Brain microvascular endothelial cell (primary cell): ENCODE measurements at regions not wholly inside any gene's neighbourhood (a gene's known extent, or its start where the extent isn't known, plus 50 kb on each side); places are given as distances from the start of the nearest gene placed in this dataset.

Experiments
- DNase-seq: peaks from one replicate; pipeline ENCODE4 v3.0.0-alpha.2; 2020
- H3K27ac ChIP-seq: fragments of 250-450 bp; sonication (Bioruptor Pico); 2 replicates; pipeline ENCODE4 v1.5.1; 2020; ENCODE audit warnings: mild to moderate bottlenecking, moderate library complexity
- H3K27me3 ChIP-seq: fragments of 250-450 bp; sonication (Bioruptor Pico); replicated peaks from 2 replicates; pipeline ENCODE4 v1.5.1; 2020; ENCODE audit warnings: mild to moderate bottlenecking
- H3K36me3 ChIP-seq: fragments of 250-450 bp; sonication (Bioruptor Pico); replicated peaks from 2 replicates; pipeline ENCODE4 v1.5.1; 2020; ENCODE audit warnings: mild to moderate bottlenecking
- H3K4me3 ChIP-seq: 2 replicates; pipeline ENCODE4 v1.5.1; 2011; ENCODE audit warnings: low read depth, mild to moderate bottlenecking, control low read depth, low read length, moderate library complexity
- CTCF ChIP-seq: IDR thresholded peaks from 2 replicates; pipeline ENCODE4 v1.5.1; 2011; ENCODE audit warnings: low read depth, mild to moderate bottlenecking, moderate library complexity, low read length, control low read depth, inconsistent platforms; ENCODE audit errors: missing control alignments
- in situ Hi-C: cut with HindIII; loops from 2 replicates; pipeline ENCODE4 v1.10.0; 2017; ENCODE audit warnings: low sequenced_read_pairs, low pct_ligation_motif_present

- TF ChIP-seq CTCF = no peak
- in situ Hi-C loops = no loop called here
- no peaks in the 10 kb centered on the region for H3K27me3 ChIP-seq
- H3K27ac ChIP-seq = no peak overlapping the region
- H3K4me3 ChIP-seq = no peak overlapping the region
- no peaks in the 10 kb centered on the region for H3K36me3 ChIP-seq
- DNase-seq = no peak
Observed at GRCh38 chr7:145009876-145010275, 174.0 kb upstream of the TPK1 start.

- Histone ChIP-seq H3K27me3 (no peaks in the 10 kb centered on the region), H3K27ac (no peak overlapping the region), H3K4me3 (no peak overlapping the region), H3K36me3 (no peaks in the 10 kb centered on the region)
- no peak for TF ChIP-seq CTCF
- no peak for DNase-seq
- in situ Hi-C loops = no loop called here
Observed at GRCh38 chr7:145005601-145006000, 169.7 kb upstream of the TPK1 start.

GRCh38 chr7:144997512-144997911 lies 161.7 kb upstream of the TPK1 start:
- Histone ChIP-seq H3K27ac (no peak overlapping the region), H3K27me3 (no peaks in the 10 kb centered on the region), H3K36me3 (no peaks in the 10 kb centered on the region), H3K4me3 (no peak overlapping the region)
- no peak for TF ChIP-seq CTCF
- DNase-seq = no peak
- in situ Hi-C loops = no loop called here

GRCh38 chr7:144995495-144995894 lies 159.6 kb upstream of the TPK1 start:
- Histone ChIP-seq H3K36me3 (no peaks in the 10 kb centered on the region), H3K4me3 (no peak overlapping the region), H3K27me3 (no peaks in the 10 kb centered on the region), H3K27ac (no peak overlapping the region)
- in situ Hi-C loops = no loop called here
- no peak for DNase-seq
- TF ChIP-seq CTCF = no peak

GRCh38 chr7:144991041-144991440 lies 155.2 kb upstream of the TPK1 start:
- Histone ChIP-seq H3K27me3 (no peaks in the 10 kb centered on the region), H3K4me3 (no peak overlapping the region), H3K36me3 (no peaks in the 10 kb centered on the region), H3K27ac (no peak overlapping the region)
- in situ Hi-C loops = no loop called here
- no peak for TF ChIP-seq CTCF
- no peak for DNase-seq

GRCh38 chr7:144987686-144988085 lies 151.8 kb upstream of the TPK1 start:
- Histone ChIP-seq H3K4me3 (no peak overlapping the region), H3K36me3 (no peaks in the 10 kb centered on the region), H3K27me3 (no peaks in the 10 kb centered on the region), H3K27ac (no peak overlapping the region)
- DNase-seq = no peak
- no peak for TF ChIP-seq CTCF
- in situ Hi-C loops = no loop called here
